Esophagus muscularis mucosa (tissue), 4 donors: ENCODE measurements at regions not wholly inside any gene's neighbourhood (a gene's known extent, or its start where the extent isn't known, plus 50 kb on each side); places are given as distances from the start of the nearest gene placed in this dataset.

Source experiments
- DNase-seq: peaks from one replicate; pipeline ENCODE4 v3.0.0-alpha.2; 2017; ENCODE audit errors: extremely low spot score
- H3K27ac ChIP-seq, 4 donors: fragments of 200-600 bp; sonication (generic); replicated peaks in 1 of 4; 1 replicate in 3 of 4; 2 replicates in 1 of 4; pipeline ENCODE4 v1.5.1; 2016 to 2019; ENCODE audit warnings: mild to moderate bottlenecking in 1 of 4
- H3K27me3 ChIP-seq, 4 donors: fragments of 200-600 bp; sonication (generic); one replicate each; pipeline versions ENCODE4 v1.5.1 to v1.6.0; 2016 to 2019
- H3K36me3 ChIP-seq, 4 donors: fragments of 200-600 bp; sonication (generic); one replicate each; pipeline ENCODE4 v1.5.1; 2016 to 2019
- H3K4me1 ChIP-seq, 4 donors: fragments of 200-600 bp; sonication (generic); one replicate each; pipeline ENCODE4 v1.5.1; 2016 to 2019
- H3K4me3 ChIP-seq, 4 donors: fragments of 200-600 bp; sonication (generic); 1 replicate in 2 of 4; 2 replicates in 2 of 4; pipeline ENCODE4 v1.5.1; 2016 to 2019; ENCODE audit warnings: mild to moderate bottlenecking in 4 of 4, moderate library complexity in 1 of 4
- H3K9me3 ChIP-seq, 4 donors: fragments of 200-600 bp; sonication (generic); 1 replicate in 3 of 4; 2 replicates in 1 of 4; pipeline ENCODE4 v1.5.1; 2016 to 2019
- CTCF ChIP-seq, 3 experiments: fragments of 200-600 bp in 2 of 3; fragments of 450-650 bp in 1 of 3; sonication (generic) in 2 of 3; IDR thresholded peaks; one replicate each; pipeline ENCODE4 v1.5.1; 2017 to 2019; ENCODE audit warnings: antibody characterized with exemption in 3 of 3, mild to moderate bottlenecking in 2 of 3, moderate library complexity in 1 of 3
- EP300 ChIP-seq: sonication (generic); formaldehyde crosslinking; IDR thresholded peaks from one replicate; pipeline ENCODE4 v1.6.1; 2017; ENCODE audit warnings: antibody characterized with exemption
- POLR2A ChIP-seq: fragments of 450-650 bp; IDR thresholded peaks from one replicate; pipeline ENCODE4 v1.6.1; 2017; ENCODE audit warnings: antibody characterized with exemption, moderate library complexity, mild to moderate bottlenecking, low read depth
- POLR2AphosphoS5 ChIP-seq, 2 donors: sonication (generic); formaldehyde crosslinking; IDR thresholded peaks; one replicate each; pipeline ENCODE4 v1.6.1; 2017; ENCODE audit warnings: antibody characterized with exemption in 2 of 2
- WGBS: methylation state at CpG from one replicate; pipeline ENCODE4 v1.1.5; 2018; 5-methylcytosine and 5-hydroxymethylcytosine counted together
- intact Hi-C: fragments of 100-400 bp; cut with DNase I; formaldehyde crosslinking; loops from one replicate; pipeline ENCODE4 v1.15.1; 2023

- Histone ChIP-seq H3K27me3 (peaks cover 0 to 13% (median 0%) of the 10 kb centered on the region in 4 donors), H3K4me1 (no peaks in the 10 kb centered on the region), H3K9me3 (no peaks in the 10 kb centered on the region), H3K4me3 (no peak overlapping the region), H3K36me3 (no peaks in the 10 kb centered on the region), H3K27ac (no peak overlapping the region)
- 77% methylated on average over 11 of the region's 11 CpGs for WGBS
- no peak for DNase-seq
- TF ChIP-seq POLR2A, result no peak
- no peak for TF ChIP-seq CTCF (IDR thresholded peaks at IDR 0.05)
- TF ChIP-seq EP300, result no peak
- TF ChIP-seq POLR2AphosphoS5 (IDR thresholded peaks at IDR 0.05), result no peak
- intact Hi-C loops, result no loop called here
These were observed 287.0 kb downstream of the CDC5L start for GRCh38 chr6:44674226-44675155.

DNA sequence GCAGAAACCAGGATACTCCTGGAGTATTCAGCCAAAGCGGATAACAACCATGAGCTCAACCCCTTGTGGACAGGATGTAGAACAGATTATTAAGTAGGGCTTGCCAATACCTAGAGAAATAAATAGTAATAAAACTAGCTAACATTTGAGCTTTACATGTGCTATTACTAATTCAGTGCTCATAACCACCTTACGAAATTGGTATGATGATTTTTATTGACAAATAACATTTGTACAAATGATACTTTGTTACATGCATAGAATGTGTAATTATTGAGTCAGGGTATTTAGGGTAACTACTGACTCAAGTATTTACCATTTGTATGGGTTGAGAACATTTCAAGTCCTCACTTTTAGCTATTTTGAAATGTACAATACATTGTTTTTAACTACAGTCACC, 287.9 kb downstream of the CDC5L start:
- H3K4me3 ChIP-seq, result no peak overlapping the region
- DNase-seq, result no peak
- no peaks in the 10 kb centered on the region for H3K4me1 ChIP-seq
- H3K27ac ChIP-seq, result no peak overlapping the region
- H3K27me3 ChIP-seq, result peaks cover 0 to 13% (median 0%) of the 10 kb centered on the region in 4 donors
- intact Hi-C loops, result no loop called here
- no peaks in the 10 kb centered on the region for H3K9me3 ChIP-seq
- TF ChIP-seq POLR2A, result no peak
- no peak for TF ChIP-seq EP300
- TF ChIP-seq POLR2AphosphoS5 (IDR thresholded peaks at IDR 0.05), result no peak
- no peak for TF ChIP-seq CTCF (IDR thresholded peaks at IDR 0.05)
- H3K36me3 ChIP-seq, result no peaks in the 10 kb centered on the region
- WGBS, result 94% methylated on average over 2 of the region's 2 CpGs

- H3K36me3 ChIP-seq, result no peaks in the 10 kb centered on the region
- no peak for TF ChIP-seq POLR2A
- no peak for TF ChIP-seq EP300
- TF ChIP-seq CTCF (IDR thresholded peaks at IDR 0.05), result no peak
- TF ChIP-seq POLR2AphosphoS5 (IDR thresholded peaks at IDR 0.05), result no peak
- intact Hi-C loops, result no loop called here
- no peaks in the 10 kb centered on the region for H3K4me1 ChIP-seq
- H3K4me3 ChIP-seq, result no peak overlapping the region
- WGBS, result 92% methylated on average over 6 of the region's 8 CpGs
- DNase-seq, result no peak
- H3K9me3 ChIP-seq, result no peaks in the 10 kb centered on the region
- peaks cover 0 to 13% (median 0%) of the 10 kb centered on the region in 4 donors for H3K27me3 ChIP-seq
- H3K27ac ChIP-seq, result no peak overlapping the region
These were observed 288.8 kb downstream of the CDC5L start for GRCh38 chr6:44676246-44676790.

GRCh38 chr6:44676826-44677433, 289.4 kb downstream of the CDC5L start:
- no peaks in the 10 kb centered on the region for H3K36me3 ChIP-seq
- intact Hi-C loops, result no loop called here
- TF ChIP-seq EP300 (no peak), CTCF (IDR thresholded peaks at IDR 0.05) (no peak), POLR2AphosphoS5 (IDR thresholded peaks at IDR 0.05) (no peak)
- peaks cover 0 to 13% (median 0%) of the 10 kb centered on the region in 4 donors for H3K27me3 ChIP-seq
- H3K9me3 ChIP-seq, result no peaks in the 10 kb centered on the region
- DNase-seq, result no peak
- 96% methylated on average over 7 of the region's 9 CpGs for WGBS
- H3K27ac ChIP-seq, result no peak overlapping the region
- H3K4me3 ChIP-seq, result no peak overlapping the region
- H3K4me1 ChIP-seq, result no peaks in the 10 kb centered on the region
